Endodermal cell (in vitro differentiated cells): ENCODE measurements at regions not wholly inside any gene's neighbourhood (a gene's known extent, or its start where the extent isn't known, plus 50 kb on each side); places are given as distances from the start of the nearest gene placed in this dataset.

Experiments used
- DNase-seq: peaks from one replicate; pipeline ENCODE4 v3.0.0-alpha.2; 2017
- H3K27ac ChIP-seq: 2 replicates; pipeline ENCODE4 v1.5.1; 2013; ENCODE audit warnings: mild to moderate bottlenecking, low read depth, low read length, moderate library complexity
- H3K27me3 ChIP-seq: 2 replicates; pipeline ENCODE4 v1.6.1; 2013; ENCODE audit warnings: mild to moderate bottlenecking, low read length, moderate library complexity; ENCODE audit not compliant: insufficient read depth, control insufficient read depth, poor library complexity, severe bottlenecking
- H3K36me3 ChIP-seq: 2 replicates; pipeline ENCODE4 v1.7.0; 2013; ENCODE audit warnings: mild to moderate bottlenecking, low read length, moderate library complexity; ENCODE audit not compliant: control insufficient read depth, insufficient read depth
- H3K4me1 ChIP-seq: one replicate; pipeline ENCODE4 v1.7.0; 2013; ENCODE audit warnings: low read length; ENCODE audit not compliant: control insufficient read depth, insufficient read depth
- H3K4me3 ChIP-seq: 2 replicates; pipeline ENCODE4 v1.5.1; 2013; ENCODE audit warnings: mild to moderate bottlenecking, low read length, moderate library complexity
- H3K9ac ChIP-seq: 2 replicates; pipeline ENCODE4 v1.6.1; 2013; ENCODE audit warnings: mild to moderate bottlenecking, low read length, moderate library complexity; ENCODE audit not compliant: poor library complexity, severe bottlenecking; ENCODE audit errors: extremely low read depth
- H3K9me3 ChIP-seq: 2 replicates; pipeline ENCODE4 v1.6.1; 2013; ENCODE audit warnings: mild to moderate bottlenecking, low read length, moderate library complexity; ENCODE audit not compliant: control insufficient read depth
- H3K27ac Mint-ChIP-seq: 2 replicates; pipeline ENCODE4 v1.8.0; 2020; ENCODE audit warnings: mixed read lengths
- H3K27me3 Mint-ChIP-seq: 2 replicates; pipeline ENCODE4 v1.8.0; 2021; ENCODE audit warnings: mild to moderate bottlenecking, mixed read lengths; ENCODE audit not compliant: insufficient read depth
- H3K36me3 Mint-ChIP-seq: 2 replicates; pipeline ENCODE4 v1.8.0; 2020; ENCODE audit warnings: low read depth, mixed read lengths
- H3K4me1 Mint-ChIP-seq: 2 replicates; pipeline ENCODE4 v1.8.0; 2020; ENCODE audit warnings: mixed read lengths
- H3K4me3 Mint-ChIP-seq: 2 replicates; pipeline ENCODE4 v1.8.0; 2020; ENCODE audit warnings: mild to moderate bottlenecking, moderate library complexity, mixed read lengths
- H3K9me3 Mint-ChIP-seq: 2 replicates; pipeline ENCODE4 v1.8.0; 2020; ENCODE audit warnings: mild to moderate bottlenecking, mixed read lengths
- WGBS, 2 experiments: methylation state at CpG; one replicate each; pipeline versions ENCODE4 v1.1.5 to v1.1.7; 2013; ENCODE audit warnings: missing lambda C conversion rate in 2 of 2, mixed read lengths in 1 of 2; ENCODE audit not compliant: insufficient coverage in 1 of 2, insufficient read length in 1 of 2; 5-methylcytosine and 5-hydroxymethylcytosine counted together
- TF ChIP-seq, protein P1 (sequence below): fragments of 200-600 bp; sonication (generic); conservative IDR thresholded peaks from 2 replicates; pipeline ENCODE4 v1.5.0; 2021; ENCODE audit warnings: antibody characterized with exemption, mild to moderate bottlenecking

- Histone ChIP-seq H3K9ac (no peak overlapping the region), H3K9me3 (no peaks in the 10 kb centered on the region), H3K4me1 (no peaks in the 10 kb centered on the region), H3K27me3 (no peaks in the 10 kb centered on the region), H3K27ac (no peak overlapping the region), H3K36me3 (no peaks in the 10 kb centered on the region), H3K4me3 (no peak overlapping the region)
- H3K4me1 Mint-ChIP-seq, result peaks cover 16% of the 10 kb centered on the region
- DNase-seq, result no peak
- no peak overlapping the region for H3K27ac Mint-ChIP-seq
- no peaks in the 10 kb centered on the region for H3K36me3 Mint-ChIP-seq
- no peaks in the 10 kb centered on the region for H3K9me3 Mint-ChIP-seq
- H3K27me3 Mint-ChIP-seq, result peaks cover 5% of the 10 kb centered on the region
- TF ChIP-seq, protein P1, sequence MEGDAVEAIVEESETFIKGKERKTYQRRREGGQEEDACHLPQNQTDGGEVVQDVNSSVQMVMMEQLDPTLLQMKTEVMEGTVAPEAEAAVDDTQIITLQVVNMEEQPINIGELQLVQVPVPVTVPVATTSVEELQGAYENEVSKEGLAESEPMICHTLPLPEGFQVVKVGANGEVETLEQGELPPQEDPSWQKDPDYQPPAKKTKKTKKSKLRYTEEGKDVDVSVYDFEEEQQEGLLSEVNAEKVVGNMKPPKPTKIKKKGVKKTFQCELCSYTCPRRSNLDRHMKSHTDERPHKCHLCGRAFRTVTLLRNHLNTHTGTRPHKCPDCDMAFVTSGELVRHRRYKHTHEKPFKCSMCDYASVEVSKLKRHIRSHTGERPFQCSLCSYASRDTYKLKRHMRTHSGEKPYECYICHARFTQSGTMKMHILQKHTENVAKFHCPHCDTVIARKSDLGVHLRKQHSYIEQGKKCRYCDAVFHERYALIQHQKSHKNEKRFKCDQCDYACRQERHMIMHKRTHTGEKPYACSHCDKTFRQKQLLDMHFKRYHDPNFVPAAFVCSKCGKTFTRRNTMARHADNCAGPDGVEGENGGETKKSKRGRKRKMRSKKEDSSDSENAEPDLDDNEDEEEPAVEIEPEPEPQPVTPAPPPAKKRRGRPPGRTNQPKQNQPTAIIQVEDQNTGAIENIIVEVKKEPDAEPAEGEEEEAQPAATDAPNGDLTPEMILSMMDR, result no peak
- no peak overlapping the region for H3K4me3 Mint-ChIP-seq
- WGBS, 2 experiments, result 95 to 96% methylated on average over 2 of the region's 2 CpGs
Observed at GRCh38 chr6:965343-965742, 272.4 kb upstream of the EXOC2 start.

DNA sequence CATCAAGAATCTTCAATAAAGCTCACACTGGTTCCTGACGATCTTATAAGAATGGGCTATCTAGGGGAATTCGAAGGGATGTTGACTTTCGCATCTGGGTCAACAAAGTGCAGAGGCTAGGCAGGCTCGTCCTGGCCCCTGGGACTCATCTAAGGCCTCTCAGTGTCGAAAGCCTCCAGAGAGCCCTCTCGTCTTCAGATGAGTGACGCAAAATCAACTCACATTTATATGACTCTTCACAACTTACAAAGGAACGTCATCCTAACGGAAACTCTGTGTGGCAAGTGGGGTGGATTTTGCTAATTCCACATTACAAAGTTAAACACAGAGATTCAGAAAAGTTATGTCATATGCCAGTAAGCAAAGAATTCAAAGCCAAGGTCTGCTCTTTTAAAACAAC, 270.5 kb upstream of the EXOC2 start:
- 78 to 93% methylated on average over 4 to 9 of the region's 9 CpGs for WGBS, 2 experiments
- H3K36me3 ChIP-seq, result no peaks in the 10 kb centered on the region
- DNase-seq, result no peak
- Mint-ChIP-seq H3K4me3 (no peak overlapping the region), H3K4me1 (peaks cover 20% of the 10 kb centered on the region), H3K27ac (no peak overlapping the region), H3K9me3 (no peaks in the 10 kb centered on the region), H3K27me3 (peaks cover 6% of the 10 kb centered on the region), H3K36me3 (no peaks in the 10 kb centered on the region)
- H3K27ac ChIP-seq, result no peak overlapping the region
- no peaks in the 10 kb centered on the region for H3K4me1 ChIP-seq
- H3K9me3 ChIP-seq, result no peaks in the 10 kb centered on the region
- H3K4me3 ChIP-seq, result no peak overlapping the region
- TF ChIP-seq, protein P1, result no peak
- H3K9ac ChIP-seq, result no peak overlapping the region
- no peaks in the 10 kb centered on the region for H3K27me3 ChIP-seq

DNA sequence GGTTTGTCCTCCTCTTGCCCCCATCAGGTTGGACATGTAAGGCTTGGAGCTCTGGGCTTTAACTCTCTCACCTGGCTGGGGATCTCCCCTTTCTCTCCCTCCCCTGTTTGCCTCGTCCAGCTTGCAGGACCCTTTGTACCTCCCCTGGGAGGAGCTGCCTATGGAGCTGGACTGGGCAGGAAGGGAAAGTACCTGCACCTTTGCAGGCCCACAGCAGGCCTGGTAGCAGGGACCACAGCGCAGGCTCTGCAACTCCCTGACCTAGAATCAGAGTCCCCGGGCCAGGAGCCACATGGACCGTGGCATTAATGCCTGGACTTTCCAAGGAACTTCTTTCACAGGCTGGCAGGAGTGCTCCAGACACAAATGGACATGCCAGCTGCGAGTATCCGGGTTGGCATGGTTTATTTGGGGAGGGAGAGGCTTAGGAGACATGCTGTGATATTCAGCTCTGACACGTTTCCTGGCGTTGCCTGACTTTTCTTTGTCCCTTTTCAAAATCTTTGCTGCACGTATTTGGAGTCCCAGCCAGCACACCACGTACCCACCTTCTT, 268.5 kb upstream of the EXOC2 start:
- 90 to 92% methylated on average over 8 to 10 of the region's 10 CpGs for WGBS, 2 experiments
- no peaks in the 10 kb centered on the region for H3K36me3 Mint-ChIP-seq

More for the DNA sequence above, 268.5 kb upstream of the EXOC2 start:
- Mint-ChIP-seq H3K27ac (no peak overlapping the region), H3K4me3 (no peak overlapping the region), H3K4me1 (peaks cover 20% of the 10 kb centered on the region), H3K9me3 (peaks cover 3% of the 10 kb centered on the region), H3K27me3 (peaks cover 9% of the 10 kb centered on the region)
- no peaks in the 10 kb centered on the region for H3K27me3 ChIP-seq
- H3K27ac ChIP-seq, result no peak overlapping the region
- no peak overlapping the region for H3K4me3 ChIP-seq
- DNase-seq, result no peak
- H3K36me3 ChIP-seq, result no peaks in the 10 kb centered on the region
- H3K9me3 ChIP-seq, result no peaks in the 10 kb centered on the region
- TF ChIP-seq, protein P1, result no peak
- H3K4me1 ChIP-seq, result no peaks in the 10 kb centered on the region
- H3K9ac ChIP-seq, result no peak overlapping the region
